HCT116 (cell line): ENCODE measurements at regions not wholly inside any gene's neighbourhood (a gene's known extent, or its start where the extent isn't known, plus 50 kb on each side); places are given as distances from the start of the nearest gene placed in this dataset.

ENCODE experiments used
- ATAC-seq: fragments of 200-7000 bp; cut with Tn5 transposase; 2 replicates; pipeline ENCODE4 v1.9.1; 2020; ENCODE audit warnings: mild to moderate bottlenecking, moderate library complexity
- BruUV-seq: library from RNA; stranded (reverse); fragments of 400-500 nt; replicated peaks from 2 replicates; lab custom pipeline; 2021; lab: Mats Ljungman, UMichigan
- CTCF ChIA-PET: fragments of 300-600 bp; sonication (Branson Sonifier 250); formaldehyde crosslinking; loops from one replicate; lab custom pipeline; 2021; ENCODE audit warnings: antibody characterized with exemption; lab: Charles Lee
- POLR2A ChIA-PET: fragments of 300-600, 350-600 bp; sonication (Branson Sonifier 250); formaldehyde crosslinking; loops from one replicate; lab custom pipeline; 2021; ENCODE audit warnings: antibody characterized with exemption; lab: Charles Lee
- RAD21 ChIA-PET, 2 experiments: fragments of 300-600 bp; sonication (Branson Sonifier 250); formaldehyde crosslinking; loops; one replicate each; lab custom pipeline; 2023; ENCODE audit warnings: low total read pairs in 2 of 2; ENCODE audit not compliant: uncharacterized antibody in 2 of 2, unreplicated experiment in 2 of 2, low non-redundant PET in 1 of 2; lab: Charles Lee
- DNase-seq: peaks from one replicate; pipeline ENCODE4 v3.0.0-alpha.2; 2010; ENCODE audit warnings: low read depth, low spot score
- H2AFZ ChIP-seq: fragments of 200-600 bp; shearing (Covaris generic), sonication (generic); 2 replicates; pipeline ENCODE4 v1.6.1; 2017; ENCODE audit warnings: low read depth, mixed run types, mixed read lengths, antibody characterized with exemption, low read length; ENCODE audit not compliant: poor library complexity, severe bottlenecking
- H3K27ac ChIP-seq: 2 replicates; pipeline ENCODE4 v1.5.1; 2012; ENCODE audit warnings: low read depth, low read length
- H3K27me3 ChIP-seq: fragments of 200-600 bp; sonication (generic); 2 replicates; pipeline ENCODE4 v1.6.1; 2016; ENCODE audit warnings: mixed run types, low read length, mixed read lengths; ENCODE audit not compliant: insufficient read depth
- H3K36me3 ChIP-seq, 2 experiments: fragments of 200-500 bp in 1 of 2; fragments of 200-600 bp in 1 of 2; sonication (Bioruptor generic) in 1 of 2; sonication (generic) in 1 of 2; 2 replicates each; pipeline versions ENCODE4 v1.5.1 to v1.6.1; 2014 to 2016; ENCODE audit warnings: low read length in 2 of 2, inconsistent platforms in 1 of 2, mixed read lengths in 1 of 2, mixed run types in 1 of 2; ENCODE audit not compliant: insufficient read depth in 2 of 2, control insufficient read depth in 1 of 2
- H3K4me1 ChIP-seq, 2 experiments: fragments of 200-600 bp in 1 of 2; sonication (generic) in 1 of 2; 2 replicates each; pipeline versions ENCODE4 v1.5.1 to v1.6.1; 2012 to 2017; ENCODE audit warnings: low read length in 2 of 2, inconsistent platforms in 1 of 2, mild to moderate bottlenecking in 1 of 2, mixed read lengths in 1 of 2, mixed run types in 1 of 2, moderate library complexity in 1 of 2; ENCODE audit not compliant: insufficient read depth in 2 of 2, control insufficient read depth in 1 of 2
- H3K4me2 ChIP-seq: fragments of 200-600 bp; sonication (generic); 2 replicates; pipeline ENCODE4 v1.6.1; 2017; ENCODE audit warnings: mixed run types, low read length, mixed read lengths
- H3K4me3 ChIP-seq, 2 experiments: fragments of 200-600 bp in 1 of 2; sonication (generic) in 1 of 2; replicated peaks in 1 of 2; 2 replicates each; pipeline ENCODE4 v1.5.1; 2011 to 2016; ENCODE audit warnings: low read length in 2 of 2, control low read depth in 1 of 2, low read depth in 1 of 2, mild to moderate bottlenecking in 1 of 2, mixed read lengths in 1 of 2, mixed run types in 1 of 2
- H3K79me2 ChIP-seq: fragments of 200-600 bp; sonication (generic); 2 replicates; pipeline ENCODE4 v1.6.1; 2017; ENCODE audit warnings: mild to moderate bottlenecking, mixed run types, low read length, moderate library complexity, mixed read lengths; ENCODE audit not compliant: insufficient read depth
- H3K9ac ChIP-seq: fragments of 200-600 bp; sonication (generic); 2 replicates; pipeline ENCODE4 v1.6.1; 2016; ENCODE audit warnings: low read length, mixed read lengths
- H3K9me2 ChIP-seq: fragments of 200-600 bp; sonication (generic), shearing (Covaris generic); 2 replicates; pipeline ENCODE4 v1.6.1; 2017; ENCODE audit warnings: mixed run types, mild to moderate bottlenecking, moderate library complexity; ENCODE audit not compliant: insufficient read depth
- H3K9me3 ChIP-seq, 2 experiments: fragments of 200-500 bp in 1 of 2; fragments of 200-600 bp in 1 of 2; sonication (Bioruptor generic) in 1 of 2; sonication (generic) in 1 of 2; 2 replicates each; pipeline ENCODE4 v1.6.1; 2014 to 2017; ENCODE audit warnings: low read length in 2 of 2, mixed read lengths in 2 of 2, inconsistent platforms in 1 of 2, low read depth in 1 of 2, mild to moderate bottlenecking in 1 of 2, mixed run types in 1 of 2, moderate library complexity in 1 of 2; ENCODE audit not compliant: control insufficient read depth in 1 of 2, insufficient read depth in 1 of 2
- H4K20me1 ChIP-seq: fragments of 200-600 bp; sonication (generic), shearing (Covaris generic); 2 replicates; pipeline ENCODE4 v1.6.1; 2017; ENCODE audit warnings: mixed run types, mild to moderate bottlenecking, moderate library complexity; ENCODE audit not compliant: insufficient read depth
- CEBPB ChIP-seq: IDR thresholded peaks from 2 replicates; pipeline ENCODE4 v1.6.1; 2012; ENCODE audit warnings: low read depth
- EGR1 ChIP-seq: IDR thresholded peaks from 2 replicates; pipeline ENCODE4 v1.6.1; 2012; ENCODE audit warnings: low read depth
- EZH2phosphoT487 ChIP-seq: fragments of 200-600 bp; IDR thresholded peaks from 2 replicates; pipeline ENCODE4 v1.6.1; 2018; ENCODE audit warnings: antibody characterized with exemption, borderline replicate concordance
- FOSL1 ChIP-seq: IDR thresholded peaks from 2 replicates; pipeline ENCODE4 v1.6.1; 2012; ENCODE audit warnings: low read depth
- JUND ChIP-seq: IDR thresholded peaks from 2 replicates; pipeline ENCODE4 v1.6.1; 2012
- MAX ChIP-seq: IDR thresholded peaks from 2 replicates; pipeline ENCODE4 v1.6.1; 2012
- RAD21 ChIP-seq: IDR thresholded peaks from 2 replicates; pipeline ENCODE4 v1.6.1; 2012; ENCODE audit warnings: low read depth, mild to moderate bottlenecking
- REST ChIP-seq: IDR thresholded peaks from 2 replicates; pipeline ENCODE4 v1.6.1; 2012; ENCODE audit warnings: low read depth
- SIN3A ChIP-seq: IDR thresholded peaks from 2 replicates; pipeline ENCODE4 v1.6.1; 2012; ENCODE audit warnings: low read depth
- SP1 ChIP-seq: IDR thresholded peaks from 2 replicates; pipeline ENCODE4 v1.6.1; 2012; ENCODE audit warnings: low read depth
- SRF ChIP-seq: IDR thresholded peaks from 2 replicates; pipeline ENCODE4 v1.6.1; 2012; ENCODE audit warnings: low read depth
- TCF7L2 ChIP-seq: IDR thresholded peaks from 2 replicates; pipeline ENCODE4 v1.7.0; 2011; ENCODE audit warnings: borderline replicate concordance, inconsistent platforms; ENCODE audit not compliant: insufficient read depth, insufficient read length; ENCODE audit errors: extremely low read depth
- YY1 ChIP-seq: IDR thresholded peaks from 2 replicates; pipeline ENCODE4 v1.6.1; 2011; ENCODE audit warnings: low read length, low read depth, moderate library complexity, mild to moderate bottlenecking; ENCODE audit not compliant: insufficient replicate concordance; ENCODE audit errors: extremely low read depth
- ZFX ChIP-seq: fragments of 450-650 bp; IDR thresholded peaks from 2 replicates; pipeline ENCODE4 v1.6.1; 2017
- ZNF274 ChIP-seq: fragments of 200-500 bp; sonication (Bioruptor generic); IDR thresholded peaks from 2 replicates; pipeline ENCODE4 v1.6.1; 2014; ENCODE audit warnings: mild to moderate bottlenecking, low read depth, low read length, inconsistent platforms
- intact Hi-C: fragments of 100-400 bp; cut with micrococcal nuclease; formaldehyde crosslinking; loops from 2 replicates; pipeline ENCODE4 v1.10.0; 2022
- TF ChIP-seq, protein P1 (sequence below): IDR thresholded peaks from 2 replicates; pipeline ENCODE4 v1.6.1; 2012

DNA sequence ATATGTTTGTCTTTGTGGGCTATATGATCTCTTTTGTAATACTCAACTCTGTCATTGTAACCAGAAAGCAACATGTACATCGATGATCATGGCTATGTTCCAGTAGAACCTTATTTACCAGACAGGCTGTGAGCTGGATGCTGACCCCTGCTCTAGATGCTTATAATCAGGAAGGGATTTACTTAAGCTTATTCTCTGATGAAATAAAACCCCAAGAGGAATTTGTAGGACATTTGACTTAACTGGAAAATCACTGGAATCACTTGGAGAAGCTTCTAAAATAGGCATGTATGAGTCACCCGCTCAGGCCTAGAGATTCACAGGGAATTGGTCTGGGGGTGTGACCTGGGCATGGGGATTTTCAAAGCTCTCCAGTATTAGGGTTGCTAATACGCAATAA lies 285.8 kb upstream of the ZNF608 start:
- Histone ChIP-seq H3K4me1 (peaks cover 0 to 6% of the 10 kb centered on the region in 2 experiments; a peak in 2 of 4 replicates), H4K20me1 (no peaks in the 10 kb centered on the region), H3K4me2 (0 out of 2 replicates have a peak overlapping the region, but pooled peaks have one; percentile 3), H3K4me3 (no peak overlapping the region), H3K36me3 (no peaks in the 10 kb centered on the region), H3K79me2 (no peaks in the 10 kb centered on the region), H3K27me3 (no peaks in the 10 kb centered on the region), H3K9ac (no peak overlapping the region), H2AFZ (no peak overlapping the region), H3K9me3 (no peaks in the 10 kb centered on the region), H3K27ac (no peak overlapping the region), H3K9me2 (no peaks in the 10 kb centered on the region)
- RAD21 ChIA-PET = no interaction called here
- TF ChIP-seq ZNF274 (no peak), MAX (no peak), CEBPB (no peak), JUND (no peak), YY1 (no peak), EGR1 (no peak), ZFX (no peak), FOSL1 (no peak), EZH2phosphoT487 (no peak)
- intact Hi-C loops = no loop called here
- CTCF ChIA-PET = no interaction called here
- DNase-seq = no peak
- ATAC-seq = no peak
- POLR2A ChIA-PET = no interaction called here
- no TSS peak for BruUV-seq

- ChIA-PET RAD21 (no interaction called here), POLR2A (interaction anchor here (0.6 kb wide), 1 partner anchor 162 kb away, joined by 5 read pairs; no protein-coding TSS in a partner anchor)
- intact Hi-C loops = no loop called here
- TF ChIP-seq SIN3A (no peak), JUND (no peak), EZH2phosphoT487 (no peak), SP1 (no peak), MAX (no peak), REST (no peak), TCF7L2 (no peak), YY1 (no peak), RAD21 (no peak), FOSL1 (no peak), ZNF274 (no peak), SRF (no peak)
- TF ChIP-seq, protein P1, sequence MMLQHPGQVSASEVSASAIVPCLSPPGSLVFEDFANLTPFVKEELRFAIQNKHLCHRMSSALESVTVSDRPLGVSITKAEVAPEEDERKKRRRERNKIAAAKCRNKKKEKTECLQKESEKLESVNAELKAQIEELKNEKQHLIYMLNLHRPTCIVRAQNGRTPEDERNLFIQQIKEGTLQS = no peak
Observed at GRCh38 chr5:125033602-125034001, 287.2 kb upstream of the ZNF608 start.

More at GRCh38 chr5:125033602-125034001, 287.2 kb upstream of the ZNF608 start:
- no peak overlapping the region for H3K4me3 ChIP-seq
- no peaks in the 10 kb centered on the region for H3K36me3 ChIP-seq
- no peaks in the 10 kb centered on the region for H3K9me3 ChIP-seq
- no peaks in the 10 kb centered on the region for H3K27me3 ChIP-seq
- no peaks in the 10 kb centered on the region for H3K79me2 ChIP-seq
- no peak overlapping the region for H3K27ac ChIP-seq
- no peaks in the 10 kb centered on the region for H3K9me2 ChIP-seq
- H3K4me2 ChIP-seq = no peak overlapping the region
- H4K20me1 ChIP-seq = no peaks in the 10 kb centered on the region
- ATAC-seq (no peak), DNase-seq (no peak)
- no peak overlapping the region for H2AFZ ChIP-seq
- BruUV-seq = no TSS peak
- H3K9ac ChIP-seq = no peak overlapping the region
- peaks cover 0 to 6% of the 10 kb centered on the region in 2 experiments; a peak in 2 of 4 replicates for H3K4me1 ChIP-seq
- CTCF ChIA-PET = no interaction called here
